ENCODE measurements at regions not wholly inside any gene's neighbourhood (a gene's known extent, or its start where the extent isn't known, plus 50 kb on each side); places are given as distances from the start of the nearest gene placed in this dataset.
"Not testable (repeated sequence)": the region's sequence is repeated elsewhere in the genome, so short reads cannot be mapped to it uniquely, and the experiment has no call there.

- TF ChIP-seq ELK4 (IDR thresholded peaks at IDR 0.05; ENCODE audit: borderline replicate concordance, low read depth, low read length), result no peak
Observed at GRCh38 chr1:199591468-199591867, 436.0 kb upstream of the NR5A2 start (continued).

DNA sequence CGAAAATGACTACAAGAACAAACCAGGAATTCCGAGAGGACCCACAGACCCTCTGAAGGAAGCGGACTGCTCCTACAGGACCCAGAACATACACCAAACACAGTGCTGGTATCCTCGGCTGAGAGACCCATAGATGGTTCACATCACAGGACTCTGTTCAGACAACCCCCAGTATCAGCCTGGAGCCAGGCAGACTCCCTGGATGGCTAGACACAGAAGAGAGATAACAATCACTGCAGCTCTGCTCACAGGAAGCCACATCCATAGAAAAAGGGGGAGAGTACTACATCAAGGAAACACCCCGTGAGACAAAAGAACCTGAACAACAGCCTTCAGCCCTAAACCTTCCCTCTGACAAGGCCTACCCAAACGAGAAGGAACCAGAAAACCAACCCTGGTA lies 434.0 kb upstream of the NR5A2 start:
- Histone ChIP-seq H3K27ac (ENCODE audit: extremely low read depth, low read depth, low read length) (no peak overlapping the region), H3K4me1 (ENCODE audit: control insufficient read depth, insufficient read depth, low read length) (no peaks in the 10 kb centered on the region), H3K36me3 (ENCODE audit: control insufficient read depth in 2 of 2, insufficient read depth in 1 of 2, low read length in 2 of 2) (no peaks in the 10 kb centered on the region), H3K9me3 (ENCODE audit: control insufficient read depth, insufficient read depth, low read depth, low read length) (no peaks in the 10 kb centered on the region), H3K4me3 (ENCODE audit: low read depth, low read length) (no peak overlapping the region)
- ChIA-PET CTCF (no interaction called here), POLR2A (no interaction called here)
- TF ChIP-seq ZBTB21 (tag by site-specific recombination; IDR thresholded peaks at IDR 0.05), result no peak
- TF ChIP-seq ZNF692 (tag by site-specific recombination; IDR thresholded peaks at IDR 0.05), result no peak
- TF ChIP-seq, protein P1, sequence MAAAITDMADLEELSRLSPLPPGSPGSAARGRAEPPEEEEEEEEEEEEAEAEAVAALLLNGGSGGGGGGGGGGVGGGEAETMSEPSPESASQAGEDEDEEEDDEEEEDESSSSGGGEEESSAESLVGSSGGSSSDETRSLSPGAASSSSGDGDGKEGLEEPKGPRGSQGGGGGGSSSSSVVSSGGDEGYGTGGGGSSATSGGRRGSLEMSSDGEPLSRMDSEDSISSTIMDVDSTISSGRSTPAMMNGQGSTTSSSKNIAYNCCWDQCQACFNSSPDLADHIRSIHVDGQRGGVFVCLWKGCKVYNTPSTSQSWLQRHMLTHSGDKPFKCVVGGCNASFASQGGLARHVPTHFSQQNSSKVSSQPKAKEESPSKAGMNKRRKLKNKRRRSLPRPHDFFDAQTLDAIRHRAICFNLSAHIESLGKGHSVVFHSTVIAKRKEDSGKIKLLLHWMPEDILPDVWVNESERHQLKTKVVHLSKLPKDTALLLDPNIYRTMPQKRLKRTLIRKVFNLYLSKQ (tag by site-specific recombination; IDR thresholded peaks at IDR 0.05; ENCODE audit: borderline replicate concordance), result no peak
- TF ChIP-seq PRDM1 (tag by site-specific recombination; IDR thresholded peaks at IDR 0.05), result no peak
- no peak for TF ChIP-seq ZNF785 (tag by site-specific recombination; IDR thresholded peaks at IDR 0.05)
- no peak for TF ChIP-seq ATF2 (tag by site-specific recombination; IDR thresholded peaks at IDR 0.05; ENCODE audit: low read depth)
- no peak for TF ChIP-seq ZNF174 (tag by site-specific recombination; IDR thresholded peaks at IDR 0.05)
- TF ChIP-seq ZFP3 (tag by site-specific recombination; IDR thresholded peaks at IDR 0.05; ENCODE audit: low read depth), result no peak
- TF ChIP-seq ZNF501 (tag by site-specific recombination; IDR thresholded peaks at IDR 0.05), result no peak
- TF ChIP-seq ZNF37A (tag by site-specific recombination; IDR thresholded peaks at IDR 0.05), result no peak
- TF ChIP-seq, protein P2, sequence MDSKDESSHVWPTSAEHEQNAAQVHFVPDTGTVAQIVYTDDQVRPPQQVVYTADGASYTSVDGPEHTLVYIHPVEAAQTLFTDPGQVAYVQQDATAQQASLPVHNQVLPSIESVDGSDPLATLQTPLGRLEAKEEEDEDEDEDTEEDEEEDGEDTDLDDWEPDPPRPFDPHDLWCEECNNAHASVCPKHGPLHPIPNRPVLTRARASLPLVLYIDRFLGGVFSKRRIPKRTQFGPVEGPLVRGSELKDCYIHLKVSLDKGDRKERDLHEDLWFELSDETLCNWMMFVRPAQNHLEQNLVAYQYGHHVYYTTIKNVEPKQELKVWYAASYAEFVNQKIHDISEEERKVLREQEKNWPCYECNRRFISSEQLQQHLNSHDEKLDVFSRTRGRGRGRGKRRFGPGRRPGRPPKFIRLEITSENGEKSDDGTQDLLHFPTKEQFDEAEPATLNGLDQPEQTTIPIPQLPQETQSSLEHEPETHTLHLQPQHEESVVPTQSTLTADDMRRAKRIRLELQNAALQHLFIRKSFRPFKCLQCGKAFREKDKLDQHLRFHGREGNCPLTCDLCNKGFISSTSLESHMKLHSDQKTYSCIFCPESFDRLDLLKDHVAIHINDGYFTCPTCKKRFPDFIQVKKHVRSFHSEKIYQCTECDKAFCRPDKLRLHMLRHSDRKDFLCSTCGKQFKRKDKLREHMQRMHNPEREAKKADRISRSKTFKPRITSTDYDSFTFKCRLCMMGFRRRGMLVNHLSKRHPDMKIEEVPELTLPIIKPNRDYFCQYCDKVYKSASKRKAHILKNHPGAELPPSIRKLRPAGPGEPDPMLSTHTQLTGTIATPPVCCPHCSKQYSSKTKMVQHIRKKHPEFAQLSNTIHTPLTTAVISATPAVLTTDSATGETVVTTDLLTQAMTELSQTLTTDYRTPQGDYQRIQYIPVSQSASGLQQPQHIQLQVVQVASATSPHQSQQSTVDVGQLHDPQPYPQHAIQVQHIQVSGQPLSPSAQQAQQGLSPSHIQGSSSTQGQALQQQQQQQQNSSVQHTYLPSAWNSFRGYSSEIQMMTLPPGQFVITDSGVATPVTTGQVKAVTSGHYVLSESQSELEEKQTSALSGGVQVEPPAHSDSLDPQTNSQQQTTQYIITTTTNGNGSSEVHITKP (tag by site-specific recombination; IDR thresholded peaks at IDR 0.05), result no peak

- POLR2A ChIA-PET; H3K27ac ChIP-seq (ENCODE audit: extremely low read depth, low read depth, low read length); CTCF ChIA-PET: not testable (repeated sequence)
Observed at GRCh38 chr1:199596448-199596847, 431.1 kb upstream of the NR5A2 start.

More at GRCh38 chr1:199596448-199596847, 431.1 kb upstream of the NR5A2 start:
- peak; percentile 52; the same call in 1 of the 2 replicates for TF ChIP-seq ZNF146 (tag by site-specific recombination; IDR thresholded peaks at IDR 0.05)
- H3K9me3 ChIP-seq (ENCODE audit: control insufficient read depth, insufficient read depth, low read depth, low read length); H3K4me1 ChIP-seq (ENCODE audit: control insufficient read depth, insufficient read depth, low read length); H3K4me3 ChIP-seq (ENCODE audit: low read depth, low read length); H3K36me3 ChIP-seq (ENCODE audit: control insufficient read depth in 2 of 2, insufficient read depth in 1 of 2, low read length in 2 of 2): not testable (repeated sequence)

Data from HEK293 (cell line).